ENCODE measurements at regions not wholly inside any gene's neighbourhood (a gene's known extent, or its start where the extent isn't known, plus 50 kb on each side); places are given as distances from the start of the nearest gene placed in this dataset.

GRCh38 chr6:112956696-112957535 is 609.8 kb downstream of the RFPL4B start:
- TF ChIP-seq FOXP2 (optimal IDR thresholded peaks at IDR 0.05; ENCODE audit: control extremely low read depth, extremely low read length, insufficient read depth), result no peak
- no peak for TF ChIP-seq POLR2AphosphoS5 (IDR thresholded peaks at IDR 0.05; ENCODE audit: borderline replicate concordance, low read depth, low read length)
- no peak for TF ChIP-seq EZH2 (IDR thresholded peaks at IDR 0.05)

Data from SK-N-MC (cell line).